GM18526 (cell line): ENCODE measurements at regions not wholly inside any gene's neighbourhood (a gene's known extent, or its start where the extent isn't known, plus 50 kb on each side); places are given as distances from the start of the nearest gene placed in this dataset.

Experiments
- POLR2A ChIP-seq: IDR thresholded peaks from 3 replicates; pipeline ENCODE4 v1.6.1; 2011; ENCODE audit not compliant: insufficient read length; ENCODE audit errors: extremely low read depth

DNA sequence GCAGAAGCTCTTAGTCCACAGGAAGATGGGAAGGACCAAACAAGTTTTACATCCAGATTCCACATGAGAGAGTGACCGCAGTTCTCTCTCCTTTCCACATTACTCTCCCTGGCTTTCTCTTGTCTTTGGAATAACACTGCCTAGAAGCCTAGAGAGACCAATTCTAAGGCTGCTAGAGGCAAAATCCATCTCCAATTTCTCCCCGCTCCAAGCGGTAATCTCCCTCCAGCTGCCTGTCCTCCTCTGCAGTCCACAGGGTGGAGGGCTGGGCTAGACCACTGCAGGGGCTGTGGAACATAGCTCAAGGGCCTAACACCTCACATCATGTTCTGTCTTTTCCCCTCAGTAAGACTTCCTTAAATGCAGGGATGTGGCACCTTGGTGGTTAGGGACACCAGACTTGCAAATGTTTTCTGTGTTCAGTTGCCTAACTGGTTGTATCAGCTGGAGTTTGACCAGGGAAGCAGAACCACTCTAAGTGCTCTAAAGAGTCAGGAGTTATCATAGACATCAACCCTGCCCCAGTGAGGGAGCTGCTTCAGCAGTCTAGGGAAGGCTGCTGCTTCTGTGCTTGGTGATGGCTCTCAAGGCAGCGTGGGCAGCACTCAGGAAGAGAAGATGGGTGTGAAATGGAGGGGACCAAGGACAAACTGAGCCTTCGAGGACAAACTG is 423.1 kb downstream of the BCOR start:
- TF ChIP-seq POLR2A = no peak

DNA sequence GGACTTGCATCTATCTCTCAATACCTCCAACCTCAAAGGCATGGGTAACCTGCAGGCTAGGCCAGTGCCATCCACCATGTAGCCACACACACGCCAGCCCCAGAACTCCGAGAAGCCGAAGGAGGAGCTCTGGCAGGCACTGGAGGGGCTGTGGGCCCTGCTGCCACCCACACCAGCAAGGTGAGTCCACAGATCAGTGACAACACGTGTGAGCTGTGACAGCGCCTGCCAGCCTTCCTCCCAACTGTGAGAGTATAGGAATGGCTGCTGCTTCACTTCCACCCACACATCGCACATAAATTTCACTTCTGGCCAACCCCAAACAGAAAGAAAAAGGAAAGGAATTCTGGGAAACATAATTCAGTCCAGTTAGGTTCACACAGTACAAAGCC is 422.6 kb downstream of the BCOR start:
- TF ChIP-seq POLR2A = no peak

DNA sequence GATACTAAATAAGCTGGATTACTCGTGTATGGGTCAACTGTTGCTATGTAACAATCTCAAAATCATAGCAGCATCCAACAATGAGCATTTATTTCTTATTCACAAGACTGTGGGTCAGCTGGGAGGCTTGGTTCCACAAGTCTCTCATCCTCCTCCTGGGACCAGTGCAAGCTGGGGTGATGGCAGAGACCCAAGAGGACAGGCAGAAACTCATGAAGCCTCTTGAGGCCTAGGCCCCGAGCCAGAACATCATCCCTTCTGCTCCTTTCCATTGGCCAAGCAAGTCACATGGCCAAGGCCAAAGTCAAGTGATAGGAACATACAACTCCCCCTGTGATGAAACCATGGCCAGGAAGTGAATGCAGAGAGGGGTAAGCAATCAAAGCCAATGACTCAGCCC is 422.1 kb downstream of the BCOR start:
- no peak for TF ChIP-seq POLR2A

DNA sequence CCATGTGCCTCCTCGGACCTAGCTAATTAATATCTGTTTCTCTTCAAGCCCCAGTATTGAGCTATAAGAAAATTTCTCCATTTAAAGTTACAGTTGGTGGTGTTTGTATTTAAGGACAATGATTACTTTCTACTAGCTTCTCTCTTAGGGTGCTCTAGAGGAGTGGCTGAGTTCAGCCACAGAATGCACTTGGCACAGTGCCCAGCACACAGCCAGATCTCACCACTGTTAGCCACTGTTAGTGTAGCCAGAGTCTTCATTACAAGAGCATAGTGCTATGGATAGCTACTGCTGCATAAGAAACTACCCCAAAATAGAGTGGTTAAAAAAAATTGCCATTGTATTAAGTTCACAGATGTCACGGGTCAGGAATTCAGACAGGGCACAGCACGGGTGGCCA is 421.3 kb downstream of the BCOR start:
- TF ChIP-seq POLR2A = no peak

DNA sequence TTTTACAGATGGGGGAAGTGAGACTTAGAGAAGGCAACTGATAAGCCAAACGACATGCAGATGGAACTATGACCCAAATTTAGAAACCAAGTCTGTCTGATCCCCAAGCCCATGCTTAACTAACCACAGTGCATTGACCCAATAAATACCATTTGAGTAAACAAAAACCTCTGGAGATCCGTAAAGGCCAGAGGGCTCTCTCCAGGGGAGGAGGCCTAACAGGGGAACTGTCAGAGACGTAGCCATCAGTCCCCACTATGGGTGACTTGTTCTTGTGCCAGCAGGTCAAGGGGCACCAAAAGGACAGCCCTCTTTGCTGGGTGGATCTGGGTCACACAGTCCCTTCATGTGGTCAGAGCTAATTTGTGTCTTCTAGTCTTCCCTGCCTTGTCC is 420.2 kb downstream of the BCOR start:
- TF ChIP-seq POLR2A = no peak

DNA sequence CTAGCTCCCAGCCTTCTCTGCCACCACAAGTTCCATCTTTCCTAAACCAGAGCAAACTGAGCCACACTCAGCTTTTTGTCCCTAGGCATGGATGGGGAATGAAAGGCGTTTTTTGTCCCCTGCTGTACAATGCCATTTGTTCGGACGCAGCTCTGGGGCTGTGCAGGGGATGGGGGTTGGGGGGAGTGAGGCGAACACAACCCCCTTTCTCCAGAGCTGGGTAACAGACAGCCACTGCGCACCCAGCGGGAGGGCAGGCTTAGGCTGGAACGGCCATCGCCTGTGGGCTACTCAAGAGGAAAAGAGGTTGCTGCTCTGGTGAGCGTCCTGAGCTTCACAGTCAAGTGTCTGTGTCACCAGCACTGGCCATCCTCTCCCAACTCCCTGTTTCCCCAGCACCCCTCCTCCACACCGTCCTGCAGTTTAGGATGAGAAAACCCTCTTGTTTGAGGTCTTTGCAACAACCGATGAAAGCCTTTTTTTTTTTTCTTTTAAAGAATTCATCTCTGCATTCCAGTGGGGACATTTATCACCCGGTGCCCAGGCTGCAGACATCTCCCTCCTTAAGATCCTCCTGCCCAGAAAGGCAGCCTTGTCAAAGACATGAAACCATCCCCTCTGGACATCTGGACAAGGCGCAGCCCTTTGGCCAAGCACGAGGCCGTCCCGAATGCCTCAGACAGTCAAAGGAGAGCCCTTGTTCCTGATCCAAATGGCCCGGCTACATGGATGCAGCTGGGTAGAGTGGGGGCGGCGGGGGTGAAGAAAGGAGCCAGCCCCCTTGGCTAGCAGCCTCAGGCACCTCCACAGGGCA is 419.6 kb downstream of the BCOR start:
- no peak for TF ChIP-seq POLR2A

DNA sequence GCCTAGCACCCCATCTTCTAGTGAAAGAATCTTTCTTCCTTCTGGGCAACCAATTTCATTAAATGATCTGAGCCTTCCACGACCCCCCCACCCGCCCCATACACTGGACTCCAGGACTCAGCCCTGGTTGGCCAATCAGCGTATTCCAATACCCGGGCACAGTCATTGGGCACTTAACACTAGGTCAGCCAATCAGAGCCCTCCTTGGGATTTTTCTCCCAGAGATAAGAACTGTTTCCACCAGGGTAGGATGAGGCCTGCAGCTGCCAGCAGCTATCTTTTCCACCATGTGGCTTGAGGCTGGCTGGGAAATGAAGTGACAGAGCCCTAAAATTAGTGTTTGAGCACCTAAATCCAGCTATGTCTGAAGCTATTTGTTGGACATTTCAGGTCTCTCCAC is 418.8 kb downstream of the BCOR start:
- no peak for TF ChIP-seq POLR2A

DNA sequence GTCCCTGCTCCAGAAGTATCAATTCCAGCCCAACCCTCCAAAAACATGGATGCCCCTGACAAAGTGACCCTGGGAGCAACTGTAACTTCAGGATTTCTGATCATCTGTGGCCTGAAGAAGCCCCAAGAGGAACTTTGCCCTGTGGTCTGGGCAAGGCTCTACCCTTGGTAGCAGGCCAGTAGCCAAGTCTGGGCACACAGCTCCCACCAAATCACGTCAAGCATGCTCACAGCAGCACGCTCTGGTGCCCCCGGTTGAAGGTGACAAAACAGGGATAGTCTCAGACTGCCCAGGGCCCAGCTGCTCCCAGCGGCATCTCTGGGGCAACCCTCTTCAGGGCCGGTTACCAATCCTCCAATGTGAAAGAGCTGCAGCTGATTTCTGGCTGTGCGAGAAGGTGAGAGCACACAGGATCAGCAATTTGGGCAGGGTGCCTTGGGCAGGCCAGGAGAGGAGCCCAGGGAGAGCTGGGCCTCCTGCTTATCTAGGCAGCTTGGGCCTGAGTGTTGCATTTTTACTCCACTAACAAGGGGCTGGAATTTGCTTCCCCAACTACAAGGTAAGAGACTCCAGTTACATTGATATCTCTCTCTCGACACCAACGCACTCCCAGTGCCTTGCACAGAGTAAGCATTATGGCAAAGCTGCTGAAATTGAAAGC is 418.1 kb downstream of the BCOR start:
- TF ChIP-seq POLR2A = no peak

DNA sequence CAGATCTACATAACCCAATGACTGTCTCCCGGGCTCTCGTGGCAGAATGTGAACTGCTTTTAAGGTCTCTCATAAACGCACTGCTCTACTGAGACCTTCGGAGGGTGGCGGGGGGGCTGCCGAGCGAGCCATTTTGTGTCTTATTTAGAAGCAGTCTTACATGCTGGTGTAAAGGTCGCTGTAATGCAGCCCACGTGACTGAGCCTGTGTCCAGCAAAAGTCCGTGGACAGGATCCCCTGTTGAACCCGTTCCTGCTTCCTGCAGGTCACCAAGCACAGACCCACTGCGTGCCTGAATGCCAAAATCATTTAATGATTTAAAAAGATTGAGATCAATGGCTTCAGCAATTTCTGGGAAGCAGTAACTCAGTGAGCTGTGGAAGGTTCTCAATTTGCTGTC is 415.9 kb downstream of the BCOR start:
- no peak for TF ChIP-seq POLR2A

DNA sequence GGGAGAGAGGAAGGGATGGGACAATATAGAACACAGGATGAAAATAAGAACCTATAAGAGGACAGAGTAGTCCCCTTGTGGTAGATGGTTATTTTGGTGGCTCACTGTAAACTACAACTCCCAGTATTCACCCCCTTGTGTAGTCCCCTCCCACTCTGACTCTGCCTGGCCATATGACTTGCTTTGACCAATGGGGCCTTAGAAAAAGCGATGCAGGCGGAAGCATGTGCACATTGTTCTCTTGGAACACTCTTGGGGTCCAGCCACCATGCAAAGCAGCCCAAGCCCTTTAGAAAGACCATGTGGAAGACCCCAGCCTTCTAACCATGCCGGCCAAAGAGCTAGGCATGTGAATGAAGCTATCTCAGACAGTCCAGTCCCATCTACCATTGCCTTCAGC is 415.0 kb downstream of the BCOR start:
- TF ChIP-seq POLR2A = no peak

DNA sequence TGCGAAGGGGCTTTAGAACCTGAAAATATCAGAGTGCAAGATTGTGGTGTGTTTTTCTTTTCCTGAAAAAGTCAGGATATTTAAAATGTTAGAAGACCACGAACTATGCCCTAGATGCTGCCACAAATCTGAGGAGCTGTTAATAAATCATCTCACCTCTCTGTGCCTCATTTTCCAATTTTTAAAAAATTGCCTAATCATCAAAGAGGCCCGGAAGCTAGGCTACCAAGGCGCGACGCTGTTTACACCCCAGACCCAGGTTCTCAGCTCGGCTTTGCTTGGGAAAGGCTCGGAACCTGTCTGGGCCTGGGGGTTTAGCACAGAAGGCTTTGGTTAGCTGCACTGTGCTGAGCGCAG is 409.6 kb downstream of the BCOR start:
- TF ChIP-seq POLR2A = no peak

DNA sequence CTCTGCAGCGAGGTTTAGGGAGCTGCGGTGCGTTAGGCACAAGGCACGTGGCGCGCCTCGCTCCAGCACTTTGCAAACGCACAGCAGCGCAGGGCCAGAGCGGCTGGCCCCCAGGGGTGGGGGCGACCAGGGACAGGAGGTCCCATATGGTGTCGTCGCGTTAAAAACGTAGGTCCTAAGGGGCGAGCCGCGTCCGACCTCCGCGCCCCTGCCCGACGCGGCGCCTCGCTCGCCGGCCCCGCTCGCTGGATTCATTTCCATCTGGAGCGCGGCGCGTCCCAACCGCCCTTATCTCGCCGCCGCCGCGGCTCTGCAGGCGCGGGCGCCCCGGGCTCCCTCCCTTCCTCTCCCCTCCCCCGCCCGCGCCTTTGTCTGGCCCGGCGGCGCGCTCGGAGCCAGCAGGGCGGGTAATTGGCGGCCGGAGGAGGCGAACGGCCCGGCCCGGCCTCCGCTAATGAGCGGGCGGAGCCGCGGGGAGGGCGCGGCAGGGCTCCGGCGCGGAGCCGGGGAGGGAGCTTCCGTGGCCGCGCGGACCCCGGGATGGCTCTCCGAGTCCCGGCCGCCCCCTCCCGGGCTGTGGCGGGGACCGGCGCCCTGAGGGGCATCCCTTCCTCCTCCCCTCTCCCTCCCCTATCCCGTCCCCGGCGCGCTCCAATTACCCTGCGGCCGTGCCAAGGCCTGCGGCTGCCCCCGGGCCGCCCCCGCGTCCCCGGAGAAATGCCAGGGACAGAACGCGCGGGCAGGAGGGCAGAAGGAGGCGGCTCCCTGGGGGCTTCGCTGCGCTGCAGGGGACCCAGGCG is 409.0 kb downstream of the BCOR start:
- TF ChIP-seq POLR2A = no peak

DNA sequence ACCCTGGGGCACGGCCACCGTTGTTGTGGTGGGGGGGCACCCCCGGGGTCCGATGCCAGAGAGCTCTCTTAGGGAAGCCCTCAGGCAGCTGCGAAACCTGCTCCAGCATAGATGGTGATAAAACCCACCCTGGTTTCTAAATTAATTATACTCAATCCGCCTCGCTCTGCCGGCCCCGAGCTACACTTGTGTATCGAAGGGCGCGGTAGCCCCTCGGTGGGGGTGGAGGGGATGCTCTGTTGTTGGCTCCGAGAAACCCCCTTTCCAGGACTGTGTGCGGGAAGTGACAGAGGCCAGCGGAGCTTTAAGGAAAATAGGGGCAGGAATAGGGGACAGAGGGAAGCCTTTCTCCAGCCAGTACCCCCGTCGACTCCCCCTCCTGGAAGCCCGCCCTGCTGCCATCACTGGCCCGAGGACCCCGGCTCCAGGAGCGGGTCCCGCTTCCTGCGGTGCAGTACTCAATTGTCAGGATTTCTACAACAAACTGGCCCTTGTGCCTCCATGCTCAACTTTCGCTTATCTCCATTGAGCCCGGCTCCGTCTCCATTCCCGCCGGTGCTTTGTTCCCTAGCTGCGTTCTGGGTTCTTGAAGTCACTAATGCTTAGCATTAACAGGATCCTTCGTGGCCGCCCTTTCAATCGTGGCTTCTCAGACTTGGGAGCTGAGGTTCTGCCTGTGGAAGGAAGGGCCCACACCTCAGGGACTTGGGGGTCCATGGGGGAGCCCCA is 408.2 kb downstream of the BCOR start:
- TF ChIP-seq POLR2A = no peak

DNA sequence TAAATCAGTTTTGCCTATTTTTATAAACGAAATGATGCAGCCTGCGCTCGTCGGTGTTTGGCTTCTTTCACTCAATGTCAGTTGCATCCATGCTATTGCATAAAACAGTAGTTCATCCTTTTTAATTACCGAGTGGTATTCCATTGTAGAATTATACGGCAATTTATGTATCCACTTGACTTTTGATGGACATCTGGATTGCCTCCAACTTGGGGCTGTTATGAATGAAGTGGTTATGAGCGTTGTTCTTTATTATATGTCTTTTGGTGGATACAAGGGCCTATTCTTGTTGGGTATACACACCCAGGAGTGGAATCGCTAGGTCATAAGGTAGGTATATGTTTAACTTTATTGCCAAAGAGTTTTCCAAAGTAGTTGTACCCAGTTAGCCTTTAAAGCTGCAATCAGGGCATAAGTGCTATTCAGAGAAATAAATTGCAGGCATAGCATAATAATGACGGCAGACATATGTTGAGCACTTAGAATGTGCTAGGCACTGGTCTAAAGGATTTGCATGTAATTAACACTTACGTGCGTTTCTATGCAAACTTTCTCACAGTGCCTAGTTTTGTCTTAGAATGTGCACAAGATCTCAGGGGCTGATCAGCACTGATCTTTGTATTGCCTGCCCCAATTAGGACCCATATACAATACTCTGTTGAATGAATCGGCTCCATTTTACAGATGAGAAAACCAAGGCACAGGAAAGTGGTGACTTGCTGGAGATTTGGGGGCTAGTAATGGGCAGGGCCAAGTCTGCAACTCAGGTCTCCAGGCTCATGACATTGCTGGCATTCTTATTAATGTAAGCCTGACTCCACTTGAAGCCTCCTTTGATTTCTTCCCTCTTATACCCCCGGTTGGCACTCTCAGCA is 407.0 kb downstream of the BCOR start:
- no peak for TF ChIP-seq POLR2A
